Smooth muscle cell (in vitro differentiated cells): ENCODE measurements at regions not wholly inside any gene's neighbourhood (a gene's known extent, or its start where the extent isn't known, plus 50 kb on each side); places are given as distances from the start of the nearest gene placed in this dataset.

ENCODE experiments used
- DNase-seq: peaks from one replicate; lab custom pipeline; 2025; ENCODE audit not compliant: unreplicated experiment; lab: John Stamatoyannopoulos, UW
- H2AFZ ChIP-seq: fragments of 200-600 bp; sonication (generic); 2 replicates; pipeline ENCODE4 v1.6.0; 2016; ENCODE audit warnings: antibody characterized with exemption, low read depth, mild to moderate bottlenecking
- H3F3A ChIP-seq: fragments of 200-600 bp; sonication (generic); 2 replicates; pipeline ENCODE4 v1.6.0; 2017; ENCODE audit warnings: antibody characterized with exemption, low read depth
- H3K27ac ChIP-seq: fragments of 200-600 bp; sonication (generic); 2 replicates; pipeline ENCODE4 v1.5.1; 2016; ENCODE audit warnings: low read depth, mild to moderate bottlenecking
- H3K27me3 ChIP-seq: fragments of 200-600 bp; sonication (generic); 2 replicates; pipeline ENCODE4 v1.6.1; 2016; ENCODE audit warnings: low read depth, mild to moderate bottlenecking
- H3K36me3 ChIP-seq: fragments of 200-600 bp; sonication (generic); 2 replicates; pipeline ENCODE4 v1.5.1; 2016; ENCODE audit warnings: low read depth
- H3K4me1 ChIP-seq: fragments of 200-600 bp; sonication (generic); 2 replicates; pipeline ENCODE4 v1.5.1; 2016; ENCODE audit warnings: low read depth
- H3K4me2 ChIP-seq: fragments of 200-600 bp; sonication (generic); 2 replicates; pipeline ENCODE4 v1.6.0; 2016; ENCODE audit warnings: mild to moderate bottlenecking
- H3K4me3 ChIP-seq: fragments of 200-600 bp; sonication (generic); 2 replicates; pipeline ENCODE4 v1.5.1; 2016; ENCODE audit warnings: mild to moderate bottlenecking
- H3K79me2 ChIP-seq: fragments of 200-600 bp; sonication (generic); 2 replicates; pipeline ENCODE4 v1.6.0; 2016; ENCODE audit warnings: low read depth, mild to moderate bottlenecking
- H3K9ac ChIP-seq: fragments of 200-600 bp; sonication (generic); 2 replicates; pipeline ENCODE4 v1.6.0; 2016; ENCODE audit warnings: low read depth
- H3K9me3 ChIP-seq: fragments of 200-600 bp; sonication (generic); replicated peaks from 2 replicates; pipeline ENCODE4 v1.5.1; 2016; ENCODE audit warnings: low read depth
- H4K20me1 ChIP-seq: fragments of 200-600 bp; sonication (generic); 2 replicates; pipeline ENCODE4 v1.6.0; 2016; ENCODE audit warnings: low read depth
- WGBS: methylation state at CpG from one replicate; pipeline ENCODE4 v1.1.7; 2016; ENCODE audit warnings: low lambda C conversion rate; 5-methylcytosine and 5-hydroxymethylcytosine counted together
- TF ChIP-seq, protein P1 (sequence below): fragments of 200-600 bp; sonication (generic); IDR thresholded peaks from 2 replicates; pipeline ENCODE4 v1.5.1; 2017; ENCODE audit warnings: borderline replicate concordance, mild to moderate bottlenecking, antibody characterized with exemption; ENCODE audit not compliant: insufficient read depth, poor library complexity, severe bottlenecking

DNA sequence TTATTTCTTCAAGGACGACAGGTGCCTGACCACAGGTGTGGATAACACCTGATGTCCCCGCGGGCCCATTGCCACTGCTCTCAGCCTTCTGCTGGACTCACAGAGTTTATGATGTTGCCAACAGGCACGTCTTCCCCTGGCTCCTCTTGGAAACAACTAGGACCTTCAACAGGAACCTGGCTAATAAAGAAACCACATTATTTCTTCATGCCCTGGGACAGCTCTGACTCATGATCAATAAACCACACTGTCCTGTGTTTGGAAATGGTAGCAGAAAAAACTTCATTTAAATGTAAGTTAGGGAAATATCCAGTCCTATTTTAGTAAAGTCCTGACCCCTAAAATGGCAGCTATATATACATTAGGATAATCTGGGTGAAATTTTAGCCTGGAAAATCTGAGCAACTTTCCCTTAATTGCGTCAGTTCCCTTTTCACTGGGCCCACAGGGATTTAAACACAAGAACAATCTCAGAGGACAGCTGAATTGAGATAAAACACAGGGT is 158.9 kb downstream of the VAPA start:
- H3K27ac ChIP-seq: peak overlapping the region; percentile 24
- H4K20me1 ChIP-seq: no peaks in the 10 kb centered on the region
- no peak overlapping the region for H3K4me3 ChIP-seq
- DNase-seq: no peak
- no peaks in the 10 kb centered on the region for H3K79me2 ChIP-seq
- no peak overlapping the region for H3K9ac ChIP-seq
- H3F3A ChIP-seq: peaks cover 3% of the 10 kb centered on the region
- TF ChIP-seq, protein P1, sequence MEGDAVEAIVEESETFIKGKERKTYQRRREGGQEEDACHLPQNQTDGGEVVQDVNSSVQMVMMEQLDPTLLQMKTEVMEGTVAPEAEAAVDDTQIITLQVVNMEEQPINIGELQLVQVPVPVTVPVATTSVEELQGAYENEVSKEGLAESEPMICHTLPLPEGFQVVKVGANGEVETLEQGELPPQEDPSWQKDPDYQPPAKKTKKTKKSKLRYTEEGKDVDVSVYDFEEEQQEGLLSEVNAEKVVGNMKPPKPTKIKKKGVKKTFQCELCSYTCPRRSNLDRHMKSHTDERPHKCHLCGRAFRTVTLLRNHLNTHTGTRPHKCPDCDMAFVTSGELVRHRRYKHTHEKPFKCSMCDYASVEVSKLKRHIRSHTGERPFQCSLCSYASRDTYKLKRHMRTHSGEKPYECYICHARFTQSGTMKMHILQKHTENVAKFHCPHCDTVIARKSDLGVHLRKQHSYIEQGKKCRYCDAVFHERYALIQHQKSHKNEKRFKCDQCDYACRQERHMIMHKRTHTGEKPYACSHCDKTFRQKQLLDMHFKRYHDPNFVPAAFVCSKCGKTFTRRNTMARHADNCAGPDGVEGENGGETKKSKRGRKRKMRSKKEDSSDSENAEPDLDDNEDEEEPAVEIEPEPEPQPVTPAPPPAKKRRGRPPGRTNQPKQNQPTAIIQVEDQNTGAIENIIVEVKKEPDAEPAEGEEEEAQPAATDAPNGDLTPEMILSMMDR: no peak
- H3K36me3 ChIP-seq: no peaks in the 10 kb centered on the region
- H2AFZ ChIP-seq: no peak overlapping the region
- peak overlapping the region; percentile 4 for H3K4me2 ChIP-seq
- WGBS: 59% methylated on average over 5 of the region's 5 CpGs
- H3K4me1 ChIP-seq: no peaks in the 10 kb centered on the region
- no peaks in the 10 kb centered on the region for H3K9me3 ChIP-seq
- no peaks in the 10 kb centered on the region for H3K27me3 ChIP-seq

DNA sequence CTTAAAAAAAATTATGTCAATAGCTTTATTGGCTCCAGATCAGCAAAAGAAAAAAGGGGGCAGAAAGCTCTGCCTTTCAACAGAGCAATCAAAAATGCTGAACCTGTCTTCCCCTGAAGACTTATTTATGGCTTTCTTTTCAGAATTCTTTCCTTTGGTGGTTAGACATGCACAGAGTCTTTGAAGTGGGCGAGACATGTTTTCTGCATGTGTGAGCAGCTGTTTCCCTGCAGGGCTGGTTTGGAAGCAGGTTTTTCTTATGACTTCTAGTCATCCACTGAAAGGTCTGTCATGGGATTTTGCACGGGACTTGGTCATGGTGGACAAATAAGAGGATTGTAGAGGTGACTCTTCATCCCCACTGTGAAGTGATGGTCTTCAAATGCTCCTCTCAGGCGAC is 160.3 kb downstream of the VAPA start:
- no peaks in the 10 kb centered on the region for H3K9me3 ChIP-seq
- H3K9ac ChIP-seq: no peak overlapping the region
- no peaks in the 10 kb centered on the region for H4K20me1 ChIP-seq
- no peak overlapping the region for H3K4me3 ChIP-seq
- H3K27ac ChIP-seq: no peak overlapping the region
- no peaks in the 10 kb centered on the region for H3K27me3 ChIP-seq
- H3K4me1 ChIP-seq: no peaks in the 10 kb centered on the region
- H3K36me3 ChIP-seq: no peaks in the 10 kb centered on the region
- TF ChIP-seq, protein P1: no peak
- DNase-seq: no peak
- no peaks in the 10 kb centered on the region for H3K79me2 ChIP-seq
- H2AFZ ChIP-seq: no peak overlapping the region
- H3K4me2 ChIP-seq: no peak overlapping the region
- WGBS: 76% methylated on average over 3 of the region's 3 CpGs
- peaks cover 3% of the 10 kb centered on the region for H3F3A ChIP-seq

DNA sequence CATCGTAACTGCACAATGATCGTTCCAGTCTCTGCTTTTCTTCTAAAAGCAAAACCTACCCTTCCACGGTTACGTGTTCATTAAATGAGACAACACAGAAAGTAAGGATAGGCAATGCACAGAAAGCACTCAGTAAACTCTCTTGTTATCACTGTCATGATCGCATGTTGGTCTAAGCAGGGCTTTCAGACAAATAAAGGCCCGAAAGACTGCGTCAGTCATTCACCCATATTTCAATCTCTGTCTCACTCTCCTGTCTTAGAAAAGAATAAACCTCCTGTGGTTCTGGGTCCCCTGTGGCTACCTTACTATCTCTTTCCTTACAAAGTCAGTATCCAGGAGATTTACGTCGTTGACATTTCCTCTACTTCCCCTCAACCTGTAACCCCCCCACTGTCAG is 160.9 kb downstream of the VAPA start:
- H3K4me3 ChIP-seq: no peak overlapping the region

More for the DNA sequence above, 160.9 kb downstream of the VAPA start:
- no peak overlapping the region for H3K9ac ChIP-seq
- no peaks in the 10 kb centered on the region for H3K4me1 ChIP-seq
- H3K27ac ChIP-seq: no peak overlapping the region
- TF ChIP-seq, protein P1: no peak
- no peaks in the 10 kb centered on the region for H4K20me1 ChIP-seq
- no peaks in the 10 kb centered on the region for H3K27me3 ChIP-seq
- no peak for DNase-seq
- H3F3A ChIP-seq: peaks cover 3% of the 10 kb centered on the region
- H2AFZ ChIP-seq: no peak overlapping the region
- no peak overlapping the region for H3K4me2 ChIP-seq
- H3K9me3 ChIP-seq: no peaks in the 10 kb centered on the region
- H3K36me3 ChIP-seq: no peaks in the 10 kb centered on the region
- no peaks in the 10 kb centered on the region for H3K79me2 ChIP-seq
- WGBS: 91% methylated on average over 9 of the region's 9 CpGs
